ENCODE measurements at regions not wholly inside any gene's neighbourhood (a gene's known extent, or its start where the extent isn't known, plus 50 kb on each side); places are given as distances from the start of the nearest gene placed in this dataset.

GRCh38 chr10:31645786-31646185 lies 282.8 kb downstream of the ARHGAP12 start:
- Histone ChIP-seq H3K27me3 (ENCODE audit: control insufficient read depth, insufficient read depth, low read length) (no peaks in the 10 kb centered on the region), H3K36me3 (ENCODE audit: control insufficient read depth, insufficient read depth, low read length) (no peaks in the 10 kb centered on the region), H3K4me3 (ENCODE audit: low read depth, low read length) (no peak overlapping the region)
- TF ChIP-seq CTCF (IDR thresholded peaks at IDR 0.05; ENCODE audit: insufficient read depth, low read length, poor library complexity, severe bottlenecking) = no peak
- no peak for DNase-seq (ENCODE audit: low read depth)

GRCh38 chr10:31644931-31645633 lies 283.5 kb downstream of the ARHGAP12 start:
- DNase-seq (ENCODE audit: low read depth) = no peak

GRCh38 chr10:31642281-31642680 lies 286.4 kb downstream of the ARHGAP12 start:
- no peaks in the 10 kb centered on the region for H3K27me3 ChIP-seq (ENCODE audit: control insufficient read depth, insufficient read depth, low read length)
- no peaks in the 10 kb centered on the region for H3K36me3 ChIP-seq (ENCODE audit: control insufficient read depth, insufficient read depth, low read length)
- H3K4me3 ChIP-seq (ENCODE audit: low read depth, low read length) = no peak overlapping the region
- TF ChIP-seq CTCF (IDR thresholded peaks at IDR 0.05; ENCODE audit: insufficient read depth, low read length, poor library complexity, severe bottlenecking) = no peak
- DNase-seq (ENCODE audit: low read depth) = no peak

More at GRCh38 chr10:31644931-31645633, 283.5 kb downstream of the ARHGAP12 start:
- Histone ChIP-seq H3K27me3 (ENCODE audit: control insufficient read depth, insufficient read depth, low read length) (no peaks in the 10 kb centered on the region), H3K4me3 (ENCODE audit: low read depth, low read length) (no peak overlapping the region), H3K36me3 (ENCODE audit: control insufficient read depth, insufficient read depth, low read length) (no peaks in the 10 kb centered on the region)
- TF ChIP-seq CTCF (IDR thresholded peaks at IDR 0.05; ENCODE audit: insufficient read depth, low read length, poor library complexity, severe bottlenecking) = no peak

GRCh38 chr10:31635415-31636065 lies 293.1 kb downstream of the ARHGAP12 start:
- TF ChIP-seq CTCF (IDR thresholded peaks at IDR 0.05; ENCODE audit: insufficient read depth, low read length, poor library complexity, severe bottlenecking) = no peak
- Histone ChIP-seq H3K4me3 (ENCODE audit: low read depth, low read length) (no peak overlapping the region), H3K36me3 (ENCODE audit: control insufficient read depth, insufficient read depth, low read length) (no peaks in the 10 kb centered on the region), H3K27me3 (ENCODE audit: control insufficient read depth, insufficient read depth, low read length) (no peaks in the 10 kb centered on the region)
- no peak for DNase-seq (ENCODE audit: low read depth)

- no peak for TF ChIP-seq CTCF (IDR thresholded peaks at IDR 0.05; ENCODE audit: insufficient read depth, low read length, poor library complexity, severe bottlenecking)
- no peaks in the 10 kb centered on the region for H3K27me3 ChIP-seq (ENCODE audit: control insufficient read depth, insufficient read depth, low read length)
- H3K36me3 ChIP-seq (ENCODE audit: control insufficient read depth, insufficient read depth, low read length) = no peaks in the 10 kb centered on the region
- no peak overlapping the region for H3K4me3 ChIP-seq (ENCODE audit: low read depth, low read length)
- no peak for DNase-seq (ENCODE audit: low read depth)
These were observed 293.6 kb downstream of the ARHGAP12 start for GRCh38 chr10:31635009-31635408.

Measured in kidney epithelial cell (primary cell).